ENCODE measurements at regions not wholly inside any gene's neighbourhood (a gene's known extent, or its start where the extent isn't known, plus 50 kb on each side); places are given as distances from the start of the nearest gene placed in this dataset.

DNA sequence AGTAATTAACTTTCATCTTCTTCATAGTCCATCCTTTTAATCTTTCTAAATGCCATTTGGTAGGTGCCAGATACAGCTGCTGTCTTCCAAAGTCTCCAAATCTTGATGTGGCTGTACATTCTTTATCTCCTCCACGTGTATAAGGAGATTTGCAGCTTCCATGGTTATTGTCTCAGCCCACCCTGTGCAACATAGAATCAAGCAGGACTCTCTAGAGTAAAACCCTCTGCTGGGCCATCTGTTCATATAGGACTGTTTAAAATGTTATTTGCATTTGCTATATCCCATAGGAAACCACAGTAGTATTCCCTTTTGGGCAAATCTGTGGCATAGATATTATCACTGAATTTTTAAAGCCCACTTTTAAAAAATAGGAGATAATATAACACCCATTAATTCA, 527.2 kb upstream of the EPHA5 start:
- H3K27me3 ChIP-seq, result no peaks in the 10 kb centered on the region
- WGBS, 5 donors, result 0 to 38% (median 11%) methylated on average over 1 of the region's 1 CpG
- no peaks in the 10 kb centered on the region for H3K9me3 ChIP-seq
- H3K4me1 ChIP-seq, result no peaks in the 10 kb centered on the region
- H3K4me3 ChIP-seq, result no peak overlapping the region
- no peak for DNase-seq
- no peaks in the 10 kb centered on the region for H3K36me3 ChIP-seq
- intact Hi-C loops (cut with DNase I; ENCODE audit: low total_unique reads), result no loop called here
- H3K27ac ChIP-seq, result no peak overlapping the region
- TF ChIP-seq EP300 (IDR thresholded peaks at IDR 0.05) (no peak), POLR2A (IDR thresholded peaks at IDR 0.05) (no peak), POLR2AphosphoS5 (IDR thresholded peaks at IDR 0.05) (no peak)
- TF ChIP-seq, protein P1, sequence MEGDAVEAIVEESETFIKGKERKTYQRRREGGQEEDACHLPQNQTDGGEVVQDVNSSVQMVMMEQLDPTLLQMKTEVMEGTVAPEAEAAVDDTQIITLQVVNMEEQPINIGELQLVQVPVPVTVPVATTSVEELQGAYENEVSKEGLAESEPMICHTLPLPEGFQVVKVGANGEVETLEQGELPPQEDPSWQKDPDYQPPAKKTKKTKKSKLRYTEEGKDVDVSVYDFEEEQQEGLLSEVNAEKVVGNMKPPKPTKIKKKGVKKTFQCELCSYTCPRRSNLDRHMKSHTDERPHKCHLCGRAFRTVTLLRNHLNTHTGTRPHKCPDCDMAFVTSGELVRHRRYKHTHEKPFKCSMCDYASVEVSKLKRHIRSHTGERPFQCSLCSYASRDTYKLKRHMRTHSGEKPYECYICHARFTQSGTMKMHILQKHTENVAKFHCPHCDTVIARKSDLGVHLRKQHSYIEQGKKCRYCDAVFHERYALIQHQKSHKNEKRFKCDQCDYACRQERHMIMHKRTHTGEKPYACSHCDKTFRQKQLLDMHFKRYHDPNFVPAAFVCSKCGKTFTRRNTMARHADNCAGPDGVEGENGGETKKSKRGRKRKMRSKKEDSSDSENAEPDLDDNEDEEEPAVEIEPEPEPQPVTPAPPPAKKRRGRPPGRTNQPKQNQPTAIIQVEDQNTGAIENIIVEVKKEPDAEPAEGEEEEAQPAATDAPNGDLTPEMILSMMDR (IDR thresholded peaks at IDR 0.05), result no peak

DNA sequence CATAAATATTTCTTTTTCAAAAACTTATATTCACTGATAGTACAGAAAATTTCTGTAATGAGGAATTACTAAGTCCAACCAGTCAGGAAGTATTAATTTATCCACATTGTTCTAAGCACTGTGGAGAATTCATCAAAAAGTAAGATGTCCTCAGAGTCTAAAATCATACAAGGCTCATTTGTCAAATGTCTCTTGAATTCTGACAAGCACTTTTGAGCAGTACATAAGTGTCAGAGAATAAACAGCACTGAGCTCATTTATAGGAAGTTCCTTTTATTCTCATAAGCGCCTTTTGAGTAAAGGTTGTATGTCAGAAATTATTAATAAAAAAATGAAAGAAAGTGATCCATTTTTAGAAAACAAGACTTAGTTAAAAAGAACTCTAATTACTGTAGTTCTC, 523.2 kb upstream of the EPHA5 start:
- no peaks in the 10 kb centered on the region for H3K9me3 ChIP-seq

DNA sequence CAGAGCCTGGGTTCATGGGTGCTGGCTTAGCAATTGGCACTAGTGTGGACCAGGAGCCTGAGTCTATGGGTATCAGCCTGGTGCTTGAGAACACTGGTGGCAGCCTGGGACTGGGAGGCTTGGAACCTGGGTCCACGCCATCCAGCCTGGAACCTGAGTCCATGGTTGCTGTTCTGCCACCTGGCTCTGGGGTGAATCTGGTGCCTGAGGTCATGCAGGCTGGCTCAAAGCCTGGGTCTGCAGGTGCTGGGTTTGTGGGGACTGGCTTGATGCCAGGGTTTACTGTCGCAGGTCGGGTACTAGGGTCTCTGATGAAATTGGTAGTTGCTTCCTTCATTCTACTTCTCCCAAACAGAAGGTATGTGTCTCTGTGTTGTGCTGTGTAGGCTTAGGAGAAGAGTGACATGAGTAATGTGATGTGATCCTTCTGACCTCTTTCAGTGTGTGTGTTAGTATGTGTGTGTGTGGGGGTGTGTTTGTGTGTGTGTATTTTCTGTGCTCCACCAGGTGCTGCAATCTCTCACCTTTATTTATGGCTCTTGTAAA, 517.0 kb upstream of the EPHA5 start:
- Histone ChIP-seq H3K36me3 (no peaks in the 10 kb centered on the region), H3K4me1 (no peaks in the 10 kb centered on the region), H3K27ac (no peak overlapping the region), H3K4me3 (no peak overlapping the region), H3K9me3 (peaks cover 0 to 5% (median 3%) of the 10 kb centered on the region in 4 donors), H3K27me3 (no peaks in the 10 kb centered on the region)
- 76 to 86% (median 81%) methylated on average over 3 of the region's 3 CpGs for WGBS, 5 donors
- DNase-seq, result no peak
- no peak for TF ChIP-seq EP300 (IDR thresholded peaks at IDR 0.05)
- no peak for TF ChIP-seq POLR2A (IDR thresholded peaks at IDR 0.05)
- TF ChIP-seq POLR2AphosphoS5 (IDR thresholded peaks at IDR 0.05), result no peak
- TF ChIP-seq, protein P1 (IDR thresholded peaks at IDR 0.05), result no peak
- intact Hi-C loops (cut with DNase I; ENCODE audit: low total_unique reads), result no loop called here

More for the DNA sequence above, 523.2 kb upstream of the EPHA5 start:
- WGBS, 5 donors, result 76 to 91% (median 89%) methylated on average over 1 of the region's 1 CpG
- H3K4me1 ChIP-seq, result no peaks in the 10 kb centered on the region
- H3K36me3 ChIP-seq, result no peaks in the 10 kb centered on the region
- H3K4me3 ChIP-seq, result no peak overlapping the region
- intact Hi-C loops (cut with DNase I; ENCODE audit: low total_unique reads), result no loop called here
- TF ChIP-seq, protein P1 (IDR thresholded peaks at IDR 0.05), result no peak
- TF ChIP-seq EP300 (IDR thresholded peaks at IDR 0.05) (no peak), POLR2AphosphoS5 (IDR thresholded peaks at IDR 0.05) (no peak), POLR2A (IDR thresholded peaks at IDR 0.05) (no peak)
- no peaks in the 10 kb centered on the region for H3K27me3 ChIP-seq
- H3K27ac ChIP-seq, result no peak overlapping the region
- DNase-seq, result no peak

DNA sequence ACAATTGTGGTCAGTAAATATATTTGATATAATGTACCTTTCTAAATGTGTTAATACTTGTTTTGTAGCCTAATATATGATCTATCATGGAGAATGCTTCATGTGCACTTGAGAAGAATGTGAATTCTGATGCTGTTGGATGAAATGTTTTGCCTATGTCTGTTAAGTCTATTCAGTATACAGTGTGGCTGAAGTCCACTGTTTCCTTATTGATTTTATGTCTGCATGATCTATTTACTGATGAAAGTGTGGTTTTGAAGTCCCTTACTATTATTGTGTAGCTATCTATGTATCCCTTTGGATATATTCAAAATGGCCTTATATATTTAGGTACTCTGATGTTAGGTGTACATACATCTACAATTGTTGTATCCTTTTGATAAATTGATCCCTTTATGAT, 515.8 kb upstream of the EPHA5 start:
- no peak for DNase-seq
- Histone ChIP-seq H3K4me3 (no peak overlapping the region), H3K27me3 (no peaks in the 10 kb centered on the region), H3K27ac (no peak overlapping the region), H3K4me1 (no peaks in the 10 kb centered on the region), H3K36me3 (no peaks in the 10 kb centered on the region), H3K9me3 (peaks cover 0 to 5% (median 3%) of the 10 kb centered on the region in 4 donors)
- TF ChIP-seq, protein P1 (IDR thresholded peaks at IDR 0.05), result no peak
- TF ChIP-seq EP300 (IDR thresholded peaks at IDR 0.05), result no peak
- no peak for TF ChIP-seq POLR2A (IDR thresholded peaks at IDR 0.05)
- no peak for TF ChIP-seq POLR2AphosphoS5 (IDR thresholded peaks at IDR 0.05)
- intact Hi-C loops (cut with DNase I; ENCODE audit: low total_unique reads), result no loop called here
